22Rv1 (cell line): ENCODE measurements at regions not wholly inside any gene's neighbourhood (a gene's known extent, or its start where the extent isn't known, plus 50 kb on each side); places are given as distances from the start of the nearest gene placed in this dataset.

Source experiments
- H3K27ac ChIP-seq: fragments of 450-650 bp; 2 replicates; pipeline ENCODE4 v1.5.1; 2017
- CTCF ChIP-seq: fragments of 450-650 bp; IDR thresholded peaks from 2 replicates; pipeline ENCODE4 v1.5.1; 2017; ENCODE audit warnings: mild to moderate bottlenecking
- ZFX ChIP-seq: fragments of 450-650 bp; IDR thresholded peaks from 2 replicates; pipeline ENCODE4 v1.6.1; 2017; ENCODE audit warnings: antibody characterized with exemption, borderline replicate concordance

GRCh38 chr3:6568999-6569493 lies 291.9 kb upstream of the GRM7 start:
- TF ChIP-seq CTCF (no peak), ZFX (no peak)
- H3K27ac ChIP-seq, result no peak overlapping the region

- TF ChIP-seq CTCF (no peak), ZFX (no peak)
- H3K27ac ChIP-seq, result no peak overlapping the region
Observed at GRCh38 chr3:6571448-6571847, 289.5 kb upstream of the GRM7 start.

- TF ChIP-seq ZFX, result no peak
- no peak overlapping the region for H3K27ac ChIP-seq
Observed at GRCh38 chr3:6577584-6577983, 283.3 kb upstream of the GRM7 start.

GRCh38 chr3:6578526-6578925 lies 282.4 kb upstream of the GRM7 start:
- no peak overlapping the region for H3K27ac ChIP-seq
- no peak for TF ChIP-seq CTCF
- no peak for TF ChIP-seq ZFX

- no peak overlapping the region for H3K27ac ChIP-seq
- TF ChIP-seq ZFX (no peak), CTCF (no peak)
Observed at GRCh38 chr3:6580808-6581207, 280.1 kb upstream of the GRM7 start.

GRCh38 chr3:6585360-6585759 lies 275.6 kb upstream of the GRM7 start:
- H3K27ac ChIP-seq, result no peak overlapping the region
- no peak for TF ChIP-seq CTCF
- TF ChIP-seq ZFX, result no peak

GRCh38 chr3:6600237-6600636 lies 260.7 kb upstream of the GRM7 start:
- TF ChIP-seq CTCF (no peak), ZFX (no peak)
- H3K27ac ChIP-seq, result no peak overlapping the region

- TF ChIP-seq ZFX (no peak), CTCF (no peak)
- H3K27ac ChIP-seq, result no peak overlapping the region
Observed at GRCh38 chr3:6601374-6601773, 259.5 kb upstream of the GRM7 start.
